Hematopoietic multipotent progenitor cell treated with erythropoietin and hydrocortisone succinate and interleukin-3 and kit ligand, for 8 days (in vitro differentiated cells): ENCODE measurements at regions not wholly inside any gene's neighbourhood (a gene's known extent, or its start where the extent isn't known, plus 50 kb on each side); places are given as distances from the start of the nearest gene placed in this dataset.
"Not testable (repeated sequence)": the region's sequence is repeated elsewhere in the genome, so short reads cannot be mapped to it uniquely, and the experiment has no call there.

Experiments
- DNase-seq: peaks from one replicate; pipeline ENCODE4 v3.0.0-alpha.2; 2015

DNA sequence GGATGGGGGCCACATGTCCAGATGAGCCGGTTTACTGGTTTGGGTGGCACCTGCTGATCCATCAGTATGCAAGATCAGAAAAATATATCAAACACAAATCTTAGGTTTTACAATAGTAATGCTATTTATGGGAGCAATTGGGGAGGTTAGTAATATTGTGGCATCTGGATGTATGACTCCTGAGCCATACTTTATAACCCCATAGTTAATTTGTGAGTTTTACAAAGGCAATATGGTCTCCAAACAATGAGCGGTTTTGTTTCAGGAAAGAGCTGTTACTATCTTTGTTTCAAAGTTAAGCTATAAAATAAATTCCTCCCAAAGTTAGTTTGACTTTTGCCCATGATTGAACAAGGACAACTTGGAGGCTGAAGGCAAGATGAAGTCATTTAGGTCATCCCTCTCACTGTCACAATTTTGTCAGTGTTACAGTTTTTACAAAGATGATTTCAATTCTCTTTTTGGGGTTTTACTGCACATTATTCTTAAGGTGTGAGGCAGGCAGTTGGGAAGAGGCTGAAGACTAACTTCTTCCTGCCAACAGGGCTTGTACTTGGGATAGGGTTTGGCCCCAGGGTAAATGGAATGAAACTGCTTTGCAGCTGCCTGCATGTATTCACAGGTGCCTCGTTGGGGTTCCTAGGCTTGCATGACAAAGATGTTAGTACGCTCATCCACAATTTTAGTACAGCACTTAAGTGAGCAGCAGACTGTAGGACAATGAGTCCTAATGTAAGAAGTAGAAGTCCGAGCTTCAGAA is 296.6 kb upstream of the NDN start:
- DNase-seq, result no peak

GRCh38 chr15:23994273-23994672 is 307.2 kb upstream of the NDN start:
- DNase-seq, result no peak

- no peak for DNase-seq
Measured at GRCh38 chr15:23998056-23998455, 311.0 kb upstream of the NDN start.

GRCh38 chr15:24008476-24008875 is 321.4 kb upstream of the NDN start:
- no peak for DNase-seq

DNA sequence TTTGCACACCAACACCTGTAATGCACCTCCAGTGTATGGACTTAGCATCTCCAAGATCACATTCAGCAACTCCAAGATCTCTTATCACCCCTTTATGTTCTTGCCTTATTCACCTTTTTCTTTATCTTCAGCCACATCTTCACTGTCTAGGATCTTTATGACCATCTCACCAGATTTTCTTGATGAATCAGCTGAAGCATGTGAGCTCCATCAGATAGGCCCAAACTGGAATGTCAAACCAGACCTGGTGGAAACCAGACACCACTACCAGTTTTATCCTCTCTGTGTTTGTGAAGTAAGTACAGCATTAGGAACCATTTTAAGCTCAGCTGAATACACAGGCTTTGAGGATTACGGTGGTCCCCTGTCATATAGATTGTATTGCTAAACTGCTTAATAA is 330.4 kb upstream of the NDN start:
- no peak for DNase-seq

- no peak for DNase-seq
Measured at GRCh38 chr15:24039683-24040082, 352.6 kb upstream of the NDN start.

DNA sequence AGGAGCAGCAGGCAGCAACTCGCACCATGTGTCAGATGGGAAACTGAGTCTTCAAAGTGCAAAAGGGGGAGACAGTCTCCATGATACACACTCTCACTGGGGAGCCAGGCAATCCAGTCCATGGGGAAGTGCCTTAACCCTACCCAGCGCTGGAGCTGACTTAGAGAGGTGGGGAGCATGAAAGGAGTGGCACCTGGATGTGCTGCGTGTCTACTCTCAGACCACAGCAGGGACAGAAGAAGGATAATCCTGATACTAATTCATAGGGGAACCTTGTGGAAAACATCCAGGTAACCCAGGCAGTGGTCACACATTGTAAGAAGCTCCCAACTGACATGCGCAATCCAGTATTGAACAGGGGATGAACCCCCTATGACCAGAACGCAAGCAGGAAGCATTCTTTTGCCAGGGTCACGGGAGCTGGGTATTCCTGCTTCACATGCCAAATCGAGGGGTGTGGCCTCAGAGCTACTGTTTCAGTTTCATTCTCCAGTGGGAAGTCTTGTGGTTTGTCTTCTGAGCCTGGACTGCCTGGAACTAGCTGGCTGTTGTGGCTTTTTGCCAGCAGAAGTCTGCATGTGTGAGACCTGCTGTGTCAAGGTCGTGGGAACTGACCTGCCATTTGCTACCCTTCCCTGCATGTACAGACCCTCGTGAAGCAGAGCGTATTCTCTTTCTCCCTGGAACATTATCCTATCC is 367.6 kb upstream of the NDN start:
- DNase-seq, result no peak

DNA sequence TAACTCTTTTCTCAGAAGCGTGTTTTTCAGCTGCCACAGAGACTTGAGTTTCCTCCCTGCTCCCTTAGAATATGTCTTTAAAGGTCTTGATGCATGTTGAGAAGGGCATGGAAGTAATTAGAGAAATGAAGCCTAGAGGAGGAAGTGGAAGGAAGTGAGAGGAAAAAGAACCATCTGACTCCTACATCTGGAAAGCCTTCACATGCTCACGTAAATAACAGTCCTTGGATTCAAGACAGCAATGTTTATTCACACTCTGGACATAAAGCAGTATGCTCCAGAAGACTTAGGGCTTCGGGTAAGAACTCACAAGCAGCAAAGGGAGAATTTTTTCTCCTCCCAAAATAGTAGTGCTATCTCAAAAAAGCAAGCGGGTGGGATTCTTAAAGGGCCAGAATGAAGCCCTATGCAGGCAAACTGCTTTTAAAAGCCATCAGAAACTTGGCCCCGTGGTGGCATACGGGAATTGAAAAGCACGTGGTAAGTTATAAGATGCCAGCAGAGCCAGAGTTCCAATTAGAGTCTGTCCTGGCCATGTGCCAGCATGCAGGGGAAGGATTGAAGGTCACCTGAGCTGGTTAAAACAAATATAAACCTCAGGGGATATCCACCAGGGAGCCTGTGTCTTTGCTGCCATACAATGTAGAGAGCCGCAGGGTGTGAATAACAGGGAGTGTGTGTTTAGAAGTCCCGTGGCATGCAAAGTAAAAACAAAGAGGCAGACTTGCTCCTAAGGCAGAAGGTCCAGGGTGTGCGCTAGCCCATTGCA is 380.8 kb upstream of the NDN start:
- DNase-seq, result no peak

- no peak for DNase-seq
Measured at GRCh38 chr15:24075420-24076089, 388.4 kb upstream of the NDN start.

- DNase-seq, result no peak
Measured at GRCh38 chr15:24076090-24076784, 389.1 kb upstream of the NDN start.

DNA sequence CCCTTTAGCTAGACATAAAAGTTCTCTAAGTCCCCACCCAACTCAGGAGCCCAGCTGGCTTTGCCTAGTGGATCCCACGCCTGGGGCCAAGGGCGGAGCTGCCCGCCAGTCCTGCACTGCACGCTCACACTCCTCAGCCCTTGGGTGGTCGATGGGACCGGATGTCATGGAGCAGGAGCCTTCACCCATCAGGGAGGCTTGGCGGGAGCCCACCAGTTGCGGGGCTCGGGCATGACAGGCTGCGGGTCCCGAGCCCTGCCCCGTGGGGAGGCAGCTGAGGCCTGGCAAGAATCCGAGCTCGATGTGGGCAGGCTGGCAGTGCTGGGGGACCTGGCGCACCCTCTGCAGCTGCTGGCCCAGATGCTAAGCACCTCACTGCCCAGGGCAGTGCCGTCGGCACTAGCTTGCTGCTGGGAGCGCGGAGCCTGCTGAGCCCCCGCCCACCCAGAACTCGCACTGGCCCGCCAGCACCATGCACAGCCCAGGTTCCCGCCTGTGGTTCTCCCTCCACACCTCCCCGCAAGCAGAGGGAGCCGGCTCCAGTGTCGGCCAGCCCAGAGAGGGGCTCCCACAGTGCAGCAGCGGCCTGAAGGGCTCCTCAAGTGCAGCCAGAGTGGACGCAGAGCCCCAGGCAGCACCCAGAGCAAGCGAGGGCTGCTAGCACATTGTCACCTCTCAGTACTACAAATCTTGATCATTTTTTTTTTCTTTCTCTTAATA is 391.4 kb upstream of the NDN start:
- no peak for DNase-seq

DNA sequence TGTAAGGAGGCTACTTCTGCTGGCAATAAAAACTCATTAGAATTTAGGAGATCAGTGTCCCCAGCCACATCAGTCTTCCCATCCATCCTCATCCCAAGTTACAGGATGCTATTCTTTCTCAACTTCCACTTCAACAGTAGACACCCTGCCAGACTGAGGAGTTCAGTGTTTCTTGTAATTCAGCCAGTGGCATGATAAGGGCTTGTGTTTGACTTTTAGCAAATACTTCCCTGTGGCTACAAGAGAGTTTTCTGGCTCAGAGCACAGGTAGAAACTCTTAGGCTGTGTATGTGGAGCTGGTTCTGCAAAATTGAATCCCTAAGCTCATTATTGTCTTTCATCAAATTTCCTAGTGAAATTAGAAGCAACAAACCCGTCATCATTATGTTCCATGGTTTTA is 401.8 kb upstream of the NDN start:
- not testable (repeated sequence) for DNase-seq

- not testable (repeated sequence) for DNase-seq
Measured at GRCh38 chr15:24101503-24101902, 414.4 kb upstream of the NDN start.

- DNase-seq, result not testable (repeated sequence)
Measured at GRCh38 chr15:24107524-24107923, 420.4 kb upstream of the NDN start.

DNA sequence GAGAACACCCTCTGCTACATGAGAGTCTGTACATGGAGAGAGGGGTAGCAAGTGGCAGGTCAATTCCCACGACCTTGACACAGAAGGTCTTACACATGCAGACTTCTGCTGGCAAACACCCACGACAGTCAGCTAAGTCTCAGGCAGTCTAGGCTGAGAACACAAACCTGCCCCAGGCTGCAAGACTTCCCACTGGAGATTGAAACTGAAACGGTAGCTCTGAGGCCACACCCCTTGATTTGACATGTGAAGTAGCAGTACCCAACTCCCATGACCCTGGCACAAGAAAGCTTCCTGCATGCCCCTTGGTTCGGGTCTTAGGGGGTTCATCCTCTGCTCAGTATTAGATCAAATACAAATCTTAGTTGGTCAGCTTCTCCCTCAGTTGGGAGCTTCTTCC is 420.8 kb upstream of the NDN start:
- DNase-seq, result not testable (repeated sequence)

DNA sequence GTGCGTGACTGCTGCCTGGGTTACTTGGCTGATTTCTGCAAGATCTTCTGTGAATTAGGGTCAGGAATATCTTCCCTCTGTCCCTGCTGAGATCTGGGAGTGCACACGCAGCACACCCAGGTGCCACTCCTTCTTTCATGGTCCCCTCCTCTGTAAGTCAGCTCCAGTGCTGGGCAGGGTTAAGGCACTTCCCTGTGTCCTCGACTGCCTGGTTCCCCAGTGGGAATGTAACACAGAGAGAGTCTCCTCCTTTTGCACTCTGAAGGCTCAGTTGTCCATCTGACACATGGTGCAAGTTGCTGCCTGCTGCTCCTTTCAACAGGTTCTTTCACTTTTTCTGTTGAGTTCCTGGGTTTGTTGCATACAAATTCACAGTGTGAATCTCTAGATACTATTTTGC is 421.2 kb upstream of the NDN start:
- DNase-seq, result not testable (repeated sequence)

DNA sequence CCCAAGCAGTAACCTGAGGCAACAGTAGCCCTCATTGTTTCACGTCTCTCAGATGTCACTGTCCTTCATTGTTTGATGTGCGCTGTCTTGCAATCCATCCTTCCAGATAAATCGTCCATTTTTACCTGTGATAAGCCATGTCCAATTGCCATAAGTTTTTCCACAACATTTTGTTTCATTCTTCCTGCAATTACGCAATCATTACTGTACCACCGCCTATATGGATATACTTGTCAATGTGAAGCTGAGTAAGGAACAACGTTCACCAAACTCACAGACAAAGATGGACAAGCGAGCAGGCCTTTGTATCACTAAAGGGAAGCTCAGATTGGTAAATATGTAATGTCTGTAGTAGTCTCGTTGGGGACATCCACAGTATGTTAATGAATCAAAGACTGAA is 452.5 kb upstream of the NDN start:
- not testable (repeated sequence) for DNase-seq

GRCh38 chr15:24145070-24145469 is 458.0 kb upstream of the NDN start:
- DNase-seq, result not testable (repeated sequence)

- DNase-seq, result no peak
Measured at GRCh38 chr15:24146251-24146650, 459.1 kb upstream of the NDN start.

- no peak for DNase-seq
Measured at GRCh38 chr15:24150542-24150941, 463.4 kb upstream of the NDN start.

DNA sequence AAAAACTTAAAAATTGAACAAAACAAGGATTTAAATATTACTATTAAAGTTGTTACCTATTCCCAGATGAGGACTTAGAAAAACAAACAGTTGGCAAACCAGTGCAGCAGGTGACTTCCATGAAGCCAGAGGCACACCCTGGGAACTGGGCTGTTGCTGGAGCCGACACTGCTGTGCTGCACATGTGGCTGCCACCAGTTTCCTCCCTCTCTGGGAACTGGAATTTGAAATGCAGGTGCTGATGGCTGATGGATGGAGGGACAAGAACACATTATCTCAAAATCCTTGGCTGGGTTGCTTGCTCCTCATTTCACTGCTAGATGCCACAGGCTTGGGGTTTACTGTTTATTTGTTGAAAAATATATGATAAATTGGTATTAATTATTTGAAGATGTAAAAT is 471.2 kb upstream of the NDN start:
- not testable (repeated sequence) for DNase-seq

DNA sequence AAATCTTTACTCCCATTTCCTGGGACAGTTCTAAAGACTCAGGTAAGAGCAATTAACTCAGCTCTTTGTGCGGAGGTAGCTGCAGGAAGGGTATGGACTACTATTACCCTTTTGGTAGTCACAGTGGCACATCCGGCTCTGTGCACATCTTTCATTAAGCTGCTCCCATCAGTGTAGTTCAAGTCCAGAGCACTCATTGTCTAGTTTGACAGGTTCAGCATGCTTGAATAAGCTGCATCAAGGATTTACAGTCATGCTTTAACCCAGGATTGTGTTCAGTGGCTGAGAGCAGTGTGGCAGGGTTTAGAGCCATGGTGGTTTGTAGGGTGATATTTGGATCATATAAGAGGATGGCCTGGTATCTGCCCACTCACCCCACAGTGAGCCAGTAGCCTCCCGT is 478.4 kb upstream of the NDN start:
- DNase-seq, result not testable (repeated sequence)
